Posterior cingulate gyrus (tissue), 11 donors: ENCODE measurements at regions not wholly inside any gene's neighbourhood (a gene's known extent, or its start where the extent isn't known, plus 50 kb on each side); places are given as distances from the start of the nearest gene placed in this dataset.
A peak's percentile ranks its signal among the peaks of the same experiment; 100 is the strongest.

Source experiments
- DNase-seq, 10 donors: peaks; one replicate each; pipeline versions ENCODE4 v3.0.0 to v3.0.0-alpha.2; 2020 to 2021; ENCODE audit warnings: mixed read lengths in 3 of 10
- intact Hi-C: fragments of 100-400 bp; cut with DNase I; formaldehyde crosslinking; loops from one replicate; pipeline ENCODE4 v1.15.1; 2023

DNA sequence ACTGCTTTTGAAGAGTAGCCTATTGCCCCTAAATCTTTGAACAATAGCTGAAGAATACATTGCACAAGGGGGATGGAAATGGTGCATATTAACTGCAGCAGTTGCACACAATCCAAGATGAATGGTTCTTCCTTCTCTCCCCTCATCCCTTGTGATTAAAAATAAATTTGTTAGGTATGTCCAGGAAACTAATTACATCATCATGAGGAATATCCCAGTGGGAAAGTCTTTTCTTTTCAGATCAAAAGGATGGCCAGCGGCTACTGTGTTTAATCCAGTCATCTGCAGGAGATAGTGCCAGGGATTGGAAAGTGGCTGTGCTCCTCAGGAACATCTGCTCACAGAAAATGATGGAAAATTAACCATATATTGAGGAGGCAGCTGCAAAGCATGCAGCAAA is 508.4 kb upstream of the SEMA6A start:
- intact Hi-C loops: no loop called here
- no peak for DNase-seq

DNA sequence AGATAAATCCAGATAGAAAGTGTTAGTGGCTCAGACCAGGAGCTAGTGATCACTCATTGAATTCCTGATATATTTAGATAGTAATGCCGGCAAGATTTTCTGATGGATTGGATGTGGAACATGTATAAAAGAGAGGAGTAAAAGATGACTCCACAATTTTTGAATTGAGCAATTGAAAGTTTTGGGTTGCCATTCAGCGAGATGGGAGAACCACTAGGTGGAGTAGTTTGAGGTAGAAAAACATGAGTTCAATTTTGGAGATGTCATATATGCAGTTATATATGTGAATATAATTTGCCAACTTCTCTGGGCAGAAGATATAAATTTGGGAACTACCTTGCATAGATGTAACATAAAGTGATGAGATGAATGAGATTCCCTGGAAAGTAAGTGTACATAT is 502.5 kb upstream of the SEMA6A start:
- intact Hi-C loops: no loop called here
- no peak for DNase-seq

DNA sequence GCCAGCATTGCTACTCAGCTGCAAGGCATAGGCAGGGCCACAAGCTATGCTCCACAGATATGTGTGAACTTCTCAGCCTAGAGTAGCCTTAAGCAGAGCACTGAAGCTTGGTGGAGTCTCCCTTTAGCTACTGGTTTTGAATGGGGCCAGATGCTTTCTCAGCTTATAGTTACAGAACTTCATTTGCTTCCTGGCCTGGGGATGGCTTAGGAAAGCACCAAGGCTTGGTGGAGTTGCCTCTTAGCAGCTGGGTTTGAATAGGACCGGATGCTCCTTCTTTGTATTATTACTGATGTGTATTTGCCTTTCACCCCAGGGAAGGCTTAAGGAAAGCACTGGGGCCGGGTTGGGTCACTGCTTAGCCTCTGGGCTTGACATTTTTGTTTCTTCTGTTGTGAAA is 497.8 kb upstream of the SEMA6A start:
- no peak for DNase-seq
- intact Hi-C loops: no loop called here

DNA sequence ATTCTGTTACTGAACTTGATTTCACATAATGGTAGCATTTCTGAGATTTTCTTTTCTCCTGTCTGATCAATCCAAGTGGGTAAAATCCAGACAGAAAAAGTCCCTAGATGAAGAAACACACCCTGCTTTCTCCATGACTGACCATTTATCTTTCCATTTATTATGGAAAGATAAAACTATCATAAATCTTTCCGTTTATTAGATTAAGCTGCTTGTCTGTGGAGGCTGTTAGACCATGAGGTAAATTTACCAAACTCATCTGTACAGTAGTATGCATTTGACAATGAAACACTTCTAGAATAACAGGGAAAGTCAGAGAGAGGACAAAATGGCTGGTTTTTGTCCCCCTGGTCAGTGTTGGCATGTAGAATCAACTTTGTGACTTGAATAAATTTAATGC is 491.2 kb upstream of the SEMA6A start:
- DNase-seq: no peak
- intact Hi-C loops: no loop called here

DNA sequence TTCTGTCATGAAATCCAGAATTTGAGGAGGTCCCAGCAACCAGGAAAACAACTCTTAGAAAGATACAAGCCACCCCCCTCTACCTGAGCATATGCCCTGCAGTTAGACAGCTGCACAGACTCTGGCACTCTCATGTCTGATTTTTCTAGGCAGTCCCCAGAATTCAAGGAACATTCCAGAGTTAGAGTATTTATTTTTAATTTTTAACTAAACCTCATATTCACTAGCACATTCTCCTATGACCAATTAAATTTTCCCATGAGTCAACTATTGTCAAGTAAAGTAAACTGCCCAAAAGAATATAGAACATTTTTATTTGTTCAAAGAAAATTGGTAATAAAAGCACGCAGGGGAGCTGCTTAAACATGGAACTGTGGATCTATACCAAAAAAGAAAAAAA is 490.5 kb upstream of the SEMA6A start:
- intact Hi-C loops: no loop called here
- no peak for DNase-seq

DNA sequence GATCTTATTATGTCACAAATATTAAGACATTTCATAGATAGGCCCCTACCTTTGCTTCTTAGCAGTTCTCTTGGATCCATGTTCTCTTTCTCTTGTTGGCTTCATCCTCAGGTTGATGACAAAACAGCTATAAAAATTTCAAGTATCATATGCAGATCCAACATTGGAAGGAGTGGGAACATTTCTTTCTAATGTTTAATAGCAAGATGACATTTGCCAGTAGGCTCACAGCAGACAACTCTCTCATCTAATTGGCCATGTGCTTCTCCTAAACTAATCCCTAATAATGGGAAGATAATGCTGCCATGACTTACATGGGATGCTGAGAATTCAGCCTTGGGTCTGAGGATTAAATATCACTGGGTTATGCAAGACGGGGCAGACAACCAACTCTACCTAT is 485.5 kb upstream of the SEMA6A start:
- no peak for DNase-seq
- intact Hi-C loops: no loop called here

DNA sequence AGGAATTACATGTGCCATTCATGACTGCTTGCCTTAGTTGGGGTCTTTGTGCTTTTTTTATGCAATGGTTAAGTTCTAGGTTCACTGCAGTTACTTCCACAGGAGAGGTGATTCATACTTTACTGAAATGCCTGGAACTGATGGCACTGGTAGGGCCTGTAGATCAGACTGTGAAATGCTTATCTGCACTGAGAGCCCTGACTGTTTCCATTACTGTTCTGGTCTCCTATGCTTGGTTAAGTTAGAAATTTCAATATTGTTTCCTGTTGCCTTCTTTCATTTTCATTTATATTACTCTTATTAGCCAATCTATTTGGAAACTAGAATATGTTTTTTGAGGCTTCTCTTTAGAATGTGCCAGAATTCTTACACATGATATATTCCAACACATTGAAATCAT is 484.1 kb upstream of the SEMA6A start:
- intact Hi-C loops: no loop called here

DNA sequence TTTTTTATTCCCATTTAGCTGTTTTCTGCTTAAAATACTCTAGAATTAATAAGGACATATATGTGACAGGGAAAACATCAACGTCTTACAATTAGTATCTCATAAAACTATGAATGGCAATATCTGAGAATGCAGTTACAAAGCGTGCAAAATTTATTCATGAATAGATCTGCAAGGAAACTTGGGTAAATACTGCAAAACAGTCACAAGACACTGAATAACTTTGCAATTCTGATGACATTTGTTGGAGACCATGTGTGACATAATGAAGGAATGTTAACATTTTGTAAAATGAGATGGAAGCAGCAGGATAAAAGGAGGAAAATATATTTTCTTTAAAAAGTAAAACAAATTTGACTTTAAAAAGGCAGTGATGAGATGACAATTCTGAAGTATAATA is 480.9 kb upstream of the SEMA6A start:
- DNase-seq: no peak
- intact Hi-C loops: no loop called here

More for the DNA sequence above, 484.1 kb upstream of the SEMA6A start:
- no peak for DNase-seq

DNA sequence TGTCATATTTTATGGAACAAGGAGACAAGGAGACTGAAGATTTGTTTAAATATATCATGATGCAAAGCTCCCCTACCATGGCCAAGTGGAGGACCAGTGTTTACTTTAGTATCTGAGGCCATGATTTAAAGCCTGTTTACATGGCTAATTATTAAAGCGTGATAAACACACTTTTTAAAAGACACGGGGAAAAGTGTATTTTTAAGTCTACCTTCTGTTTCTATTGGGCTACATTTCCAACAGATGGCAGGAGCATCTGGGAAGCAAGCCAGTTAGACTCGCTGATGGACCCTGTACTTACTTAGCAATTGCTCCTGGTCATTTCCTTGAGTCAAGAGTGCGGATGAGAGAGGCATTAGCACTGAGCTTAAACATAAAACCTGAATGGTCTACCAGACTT is 480.3 kb upstream of the SEMA6A start:
- intact Hi-C loops: no loop called here
- no peak for DNase-seq

DNA sequence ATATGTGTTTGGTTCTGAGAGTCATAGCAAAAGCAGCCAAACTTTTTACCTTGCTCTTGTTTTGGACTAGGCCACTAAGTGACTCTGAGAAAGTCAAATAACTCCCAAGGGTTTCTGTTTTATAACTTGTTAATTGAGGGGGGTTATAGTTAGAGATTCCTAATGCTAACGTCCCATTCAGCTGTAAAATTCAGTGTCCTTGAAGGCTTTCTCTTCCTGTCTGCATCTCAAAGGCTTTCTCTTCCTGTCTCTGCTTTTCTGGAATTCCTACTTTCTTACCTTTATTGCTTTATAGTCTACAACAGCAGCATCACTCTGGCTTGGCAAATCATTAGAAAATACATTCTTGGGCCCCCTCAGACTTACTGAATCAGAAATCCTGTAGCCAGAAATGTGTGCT is 479.5 kb upstream of the SEMA6A start:
- intact Hi-C loops: no loop called here
- DNase-seq: no peak

DNA sequence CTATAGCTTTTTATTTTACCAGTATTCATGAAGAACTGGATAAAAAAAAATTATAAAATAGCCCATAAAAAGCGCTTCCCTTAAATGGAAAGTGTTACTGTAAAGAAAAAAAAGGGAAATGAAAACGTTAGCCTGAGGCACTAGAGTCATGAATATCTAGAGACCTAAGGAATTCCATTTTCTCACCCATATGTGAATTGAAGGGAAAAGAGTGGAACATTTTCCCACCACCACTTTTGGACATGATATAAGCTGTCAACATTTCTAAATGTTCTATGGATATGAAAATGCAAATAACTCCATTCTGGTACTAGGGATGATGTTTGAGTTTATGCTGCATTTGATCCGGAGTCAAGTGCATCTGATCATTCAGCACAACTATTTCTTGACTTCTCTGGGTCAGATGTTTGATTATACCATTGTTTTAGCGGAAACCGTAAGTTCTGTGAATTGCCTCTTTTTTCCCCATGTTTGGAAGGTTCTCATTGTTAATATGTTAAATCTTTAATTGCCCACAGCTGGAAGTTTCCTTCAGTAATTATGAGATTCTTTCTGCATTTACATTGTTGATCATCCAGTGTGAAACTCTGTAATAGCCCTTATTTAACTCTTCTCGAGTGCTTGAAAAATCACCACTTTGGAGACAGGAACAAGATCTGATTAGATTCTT is 467.4 kb upstream of the SEMA6A start:
- no peak for DNase-seq
- intact Hi-C loops: no loop called here

DNA sequence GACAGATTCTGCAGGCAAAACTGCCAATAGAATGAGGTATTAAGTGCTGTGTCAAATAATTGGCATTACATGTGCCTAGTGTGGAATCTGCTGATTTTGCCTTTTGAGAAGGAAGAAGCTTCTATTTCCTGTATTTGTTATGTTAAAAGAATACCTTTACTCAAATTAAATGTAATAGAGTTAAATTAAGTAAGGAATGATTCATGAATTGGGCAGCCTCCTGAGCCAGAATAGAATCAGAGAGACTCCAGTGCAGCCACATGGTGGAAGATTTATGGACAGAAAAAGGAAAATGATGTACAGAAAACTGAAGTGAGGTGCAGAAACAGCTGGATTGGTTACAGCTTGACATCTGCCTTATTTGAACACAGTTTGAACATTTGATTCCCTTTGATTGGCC is 464.4 kb upstream of the SEMA6A start:
- intact Hi-C loops: no loop called here
- DNase-seq: no peak

DNA sequence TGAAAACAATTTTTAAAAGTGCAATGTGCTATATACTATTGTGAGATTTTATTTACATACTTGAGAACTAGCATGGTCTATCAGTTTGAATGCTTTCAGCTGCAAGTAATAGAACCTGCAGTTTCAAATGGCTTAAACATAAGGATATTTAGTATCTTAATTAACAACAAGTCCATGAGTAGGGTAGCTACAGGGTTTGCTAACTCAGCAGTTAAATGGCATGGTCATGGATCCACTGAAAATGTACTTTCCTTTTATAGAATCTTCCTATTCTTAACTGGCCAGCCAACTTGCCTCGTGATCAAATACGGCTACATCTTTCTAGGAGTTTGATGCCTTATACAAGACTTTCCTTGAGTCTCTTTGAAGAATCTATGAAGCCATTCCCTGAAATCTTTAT is 452.8 kb upstream of the SEMA6A start:
- DNase-seq: no peak
- intact Hi-C loops: no loop called here

DNA sequence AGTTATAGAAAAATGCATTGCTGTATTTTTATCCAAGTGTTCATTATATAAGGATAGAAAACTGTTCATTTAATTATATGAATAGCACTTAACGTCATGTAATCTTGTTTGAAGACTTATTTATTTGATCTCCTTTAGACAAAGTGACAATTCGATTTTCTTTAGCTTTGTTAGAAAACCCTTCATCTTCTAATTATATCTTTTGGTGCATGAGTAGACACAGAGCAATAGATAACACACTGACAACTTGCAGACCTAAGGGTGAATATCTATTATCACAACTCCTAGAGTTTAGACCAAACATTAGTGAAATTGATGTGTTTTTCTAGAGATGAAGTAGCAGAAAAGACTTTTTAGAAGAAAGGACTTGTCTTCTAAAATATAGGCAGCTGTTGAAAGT is 446.4 kb upstream of the SEMA6A start:
- intact Hi-C loops: no loop called here
- DNase-seq: no peak

DNA sequence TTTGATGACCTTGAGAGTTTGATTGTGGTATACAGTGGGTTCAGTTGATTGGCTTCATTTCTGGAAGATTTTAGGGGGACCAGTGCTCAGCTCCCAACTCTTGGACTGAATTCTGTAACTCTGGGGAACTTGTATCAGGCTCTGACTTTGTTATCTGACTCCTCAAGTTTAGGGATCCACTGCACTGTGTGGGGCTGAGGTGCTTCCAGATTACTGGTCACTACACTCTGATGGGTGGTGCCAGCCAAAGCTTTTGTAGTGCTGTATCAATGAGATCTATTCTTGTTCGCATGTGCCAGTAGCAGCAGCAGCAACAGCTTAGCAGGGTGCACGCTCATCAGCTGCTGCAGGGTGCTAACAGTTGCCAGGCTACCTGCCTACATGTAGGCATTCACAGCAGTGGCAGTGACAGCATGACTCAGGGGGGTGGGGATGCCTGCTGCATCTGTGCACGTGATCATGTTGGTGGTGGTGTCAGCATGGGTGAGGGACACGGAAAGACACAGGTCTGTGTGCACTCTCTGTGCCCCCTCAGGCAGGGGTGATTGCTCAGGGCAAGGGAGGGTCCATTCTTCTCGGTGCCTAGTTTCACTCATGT is 438.8 kb upstream of the SEMA6A start:
- no peak for DNase-seq
- intact Hi-C loops: no loop called here

DNA sequence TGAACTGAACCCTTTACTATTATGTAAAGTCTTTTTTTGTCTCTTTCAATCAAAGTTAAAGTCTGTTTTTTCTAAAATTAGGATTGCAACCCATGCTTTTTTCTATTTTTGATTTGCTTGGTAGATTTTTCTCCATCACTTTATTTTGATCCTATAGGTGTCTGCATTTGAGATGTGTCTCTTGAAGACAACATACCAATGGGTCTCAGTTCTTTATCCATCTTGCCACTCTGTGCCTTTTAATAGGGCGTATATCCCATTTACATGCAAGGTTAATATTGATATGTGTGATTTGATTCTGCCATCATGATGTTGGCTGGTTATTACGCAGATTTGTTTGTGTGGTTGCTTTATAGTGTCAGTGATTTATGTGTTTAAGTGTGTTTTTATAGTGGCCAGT is 436.0 kb upstream of the SEMA6A start:
- DNase-seq: no peak
- intact Hi-C loops: no loop called here

DNA sequence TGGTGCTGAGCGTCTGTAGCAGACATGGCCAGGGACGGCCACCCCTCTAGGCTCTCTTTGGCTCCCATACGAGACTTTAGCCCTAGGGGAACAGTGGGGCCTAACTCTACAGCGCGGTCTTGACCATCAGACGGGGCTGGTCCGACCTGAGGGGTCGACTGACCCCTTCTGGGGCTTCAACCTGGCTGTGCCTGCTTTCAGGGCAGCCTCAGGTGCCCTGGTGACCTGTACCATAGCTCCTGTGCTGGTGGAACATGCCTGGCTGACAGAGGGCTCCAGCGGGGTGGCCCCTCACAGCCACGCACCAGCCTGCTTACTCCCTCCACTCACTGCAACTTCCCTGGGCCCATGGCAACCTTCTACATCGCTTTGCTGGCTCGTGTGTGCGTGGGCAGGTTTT is 423.4 kb upstream of the SEMA6A start:
- intact Hi-C loops: no loop called here
- peak in 2 of 10 donors; percentile 54 to 59 for DNase-seq

DNA sequence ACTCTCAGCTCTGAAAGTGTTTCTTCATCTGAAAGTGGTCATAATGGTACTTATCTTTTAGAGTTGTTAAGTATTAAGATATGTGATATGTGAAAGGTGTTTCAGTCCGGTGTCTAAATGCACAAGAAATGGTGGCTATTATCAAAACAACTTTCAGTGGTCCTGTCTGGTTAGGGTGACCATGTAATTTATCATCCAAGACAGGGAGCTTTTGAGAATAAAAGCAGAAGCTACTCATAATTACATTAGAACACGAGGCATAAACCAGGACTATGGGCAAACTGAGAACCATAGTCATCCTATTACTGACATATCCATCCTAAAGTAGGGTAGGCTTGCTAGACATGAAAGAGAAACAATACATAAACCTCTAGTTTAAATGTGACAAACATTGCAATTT is 418.1 kb upstream of the SEMA6A start:
- intact Hi-C loops: no loop called here
- DNase-seq: no peak

DNA sequence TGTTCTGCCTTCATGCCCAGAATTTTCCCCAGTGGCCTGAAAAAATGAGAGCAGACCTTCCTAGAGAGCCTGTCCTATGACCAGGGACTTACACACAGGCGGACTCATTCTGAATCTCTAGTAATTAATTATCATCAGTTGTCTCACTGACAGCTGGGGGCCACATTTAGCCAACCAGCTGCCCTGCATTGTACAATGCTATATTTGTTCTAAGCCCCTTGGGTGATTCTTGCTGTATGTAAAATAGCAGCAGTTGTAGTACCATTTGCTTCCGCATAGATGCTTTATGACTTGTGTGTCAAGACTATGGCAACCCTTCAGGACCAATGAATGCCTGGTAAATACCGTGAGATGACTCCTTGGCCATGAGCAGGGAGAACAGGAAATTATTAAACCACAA is 415.4 kb upstream of the SEMA6A start:
- intact Hi-C loops: no loop called here
- DNase-seq: peak in 4 of 10 donors; percentile 4 to 67 (median 20)

DNA sequence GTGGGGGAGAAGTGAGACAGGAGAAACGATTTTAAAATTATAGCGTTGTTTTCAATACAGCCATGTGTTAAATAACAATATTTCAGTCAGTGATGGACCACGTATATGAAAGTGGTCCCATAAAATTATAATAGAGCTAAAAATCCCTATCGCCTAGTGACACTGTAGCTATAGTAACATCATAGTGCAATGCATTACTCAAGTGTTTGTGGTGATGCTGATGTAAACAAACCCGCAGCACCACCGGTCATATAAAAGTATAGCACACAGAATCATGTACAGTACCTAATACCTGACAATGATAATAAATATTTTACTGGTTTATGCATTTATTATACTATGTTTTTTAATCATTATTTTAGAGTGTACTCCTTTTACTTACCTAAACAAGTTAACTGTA is 407.4 kb upstream of the SEMA6A start:
- DNase-seq: no peak
- intact Hi-C loops: no loop called here

DNA sequence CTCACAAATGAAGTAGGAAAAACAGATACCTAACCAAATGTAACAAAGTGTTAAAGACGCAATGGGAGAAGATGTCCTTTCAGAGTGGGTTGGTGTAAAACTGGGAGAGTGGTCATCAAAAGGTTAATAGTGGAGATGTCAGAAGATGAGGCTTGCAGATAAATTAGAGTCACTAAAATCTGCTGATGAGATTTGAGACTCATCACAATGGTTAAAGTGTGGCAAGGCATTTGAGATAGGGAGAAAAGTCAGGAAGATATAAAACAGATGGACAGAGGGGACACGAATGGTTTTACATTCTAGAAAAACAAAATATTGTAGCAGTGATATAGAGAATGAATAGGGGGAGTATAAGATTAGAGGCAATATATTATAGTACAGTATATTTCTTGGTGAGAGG is 406.0 kb upstream of the SEMA6A start:
- DNase-seq: no peak
- intact Hi-C loops: no loop called here

DNA sequence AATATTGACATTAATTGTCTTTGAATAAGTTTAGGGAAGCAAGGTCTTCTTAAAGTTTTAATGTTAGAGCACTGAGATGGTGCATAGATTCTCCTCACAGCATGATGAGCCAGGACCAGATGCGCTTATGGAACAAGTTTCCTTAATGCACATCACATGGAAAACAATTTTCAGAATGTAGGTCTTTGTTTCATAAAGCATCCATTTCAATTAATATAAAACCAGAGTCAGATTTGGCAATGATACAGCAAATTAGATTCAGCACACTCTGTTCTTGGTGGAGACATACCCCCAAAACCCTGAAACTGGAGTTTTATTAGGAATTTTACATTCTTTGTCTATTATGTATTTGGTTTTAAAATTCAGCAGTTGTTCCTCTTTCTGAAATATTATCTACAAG is 402.1 kb upstream of the SEMA6A start:
- DNase-seq: no peak
- intact Hi-C loops: no loop called here

DNA sequence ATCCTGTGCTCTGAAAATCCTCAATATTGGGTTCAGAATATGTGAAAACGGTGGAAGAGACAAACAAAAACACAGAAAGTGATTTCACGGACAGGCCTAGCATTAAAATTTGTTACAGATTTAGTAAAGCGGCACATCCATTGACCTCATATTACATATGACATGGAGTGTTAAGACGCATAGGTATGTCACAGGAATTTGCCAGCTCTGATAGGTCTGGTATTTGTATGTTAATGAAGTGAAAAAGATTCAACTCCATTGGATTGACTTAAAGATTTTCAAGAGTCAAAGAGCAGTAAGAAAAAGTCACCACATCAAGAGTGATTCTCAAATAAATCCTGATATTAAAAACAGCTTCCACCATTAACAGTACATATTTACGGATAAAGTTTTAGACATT is 396.5 kb upstream of the SEMA6A start:
- no peak for DNase-seq
- intact Hi-C loops: no loop called here
